HepG2 (cell line): ENCODE measurements at regions not wholly inside any gene's neighbourhood (a gene's known extent, or its start where the extent isn't known, plus 50 kb on each side); places are given as distances from the start of the nearest gene placed in this dataset.

Experiments used
- ATAC-seq: fragments of 200-7000 bp; cut with Tn5 transposase; 3 replicates; pipeline ENCODE4 v1.9.1; 2020; ENCODE audit warnings: mild to moderate bottlenecking, moderate library complexity
- BruUV-seq: library from RNA; stranded (reverse); fragments of 400-500 nt; replicated peaks from 2 replicates; lab custom pipeline; 2021; lab: Mats Ljungman, UMichigan
- CTCF ChIA-PET: fragments of 300-600 bp; formaldehyde crosslinking; extraction: SDS; loops from one replicate; lab custom pipeline; 2021; ENCODE audit warnings: low total read pairs, inconsistent platforms, low intra/inter-chr PET ratio; lab: Yijun Ruan, JAX
- POLR2A ChIA-PET: fragments of 350-600 bp; sonication (Branson Sonifier 250); formaldehyde crosslinking; loops from one replicate; lab custom pipeline; 2020; ENCODE audit warnings: antibody characterized with exemption, inconsistent platforms; lab: Yijun Ruan, JAX
- DNase-seq: peaks from one replicate; pipeline ENCODE4 v3.0.0-alpha.2; 2015; ENCODE audit warnings: low spot score
- FAIRE-seq: peaks from 3 replicates; lab custom pipeline; 2011; peaks lifted over from hg19 to GRCh38; lab: Jason Lieb, UNC
- H2AFZ ChIP-seq: one replicate; pipeline ENCODE4 v1.6.1; 2011; ENCODE audit warnings: low read length, inconsistent platforms
- H3K27ac ChIP-seq: fragments of 300-600 bp; 3 replicates; pipeline ENCODE4 v1.8.0; 2011; ENCODE audit warnings: mixed run types, mild to moderate bottlenecking, mixed read lengths, low read length, inconsistent platforms; ENCODE audit not compliant: insufficient read depth; ENCODE audit errors: extremely low read length
- H3K27me3 ChIP-seq, 2 experiments: fragments of 200-600 bp in 1 of 2; 2 replicates in 1 of 2; 3 replicates in 1 of 2; pipeline versions ENCODE4 v1.6.0 to v1.8.0; 2011; ENCODE audit warnings: low read length in 2 of 2, mild to moderate bottlenecking in 2 of 2, moderate library complexity in 2 of 2, inconsistent platforms in 1 of 2; ENCODE audit not compliant: insufficient read depth in 2 of 2, control insufficient read depth in 1 of 2
- H3K36me3 ChIP-seq, 2 experiments: fragments of 200-600 bp in 1 of 2; replicated peaks in 1 of 2; 2 replicates in 1 of 2; 3 replicates in 1 of 2; pipeline versions ENCODE4 v1.5.1 to v1.8.0; 2011; ENCODE audit warnings: low read length in 2 of 2, inconsistent platforms in 1 of 2; ENCODE audit not compliant: insufficient read depth in 2 of 2, control insufficient read depth in 1 of 2
- H3K4me1 ChIP-seq: 2 replicates; pipeline ENCODE4 v1.5.1; 2012; ENCODE audit warnings: low read length, inconsistent platforms; ENCODE audit not compliant: insufficient read depth
- H3K4me2 ChIP-seq: 2 replicates; pipeline ENCODE4 v1.6.0; 2011; ENCODE audit warnings: low read depth, low read length, inconsistent platforms
- H3K4me3 ChIP-seq, 3 experiments: fragments of 200-600 bp in 1 of 3; sonication (generic), shearing (Covaris generic) in 1 of 3; replicated peaks in 1 of 3; 2 replicates each; pipeline ENCODE4 v1.5.1; 2011 to 2016; ENCODE audit warnings: low read length in 3 of 3, inconsistent platforms in 2 of 3, low read depth in 2 of 3, mild to moderate bottlenecking in 2 of 3, control low read depth in 1 of 3, mixed read lengths in 1 of 3; ENCODE audit not compliant: insufficient read depth in 1 of 3
- H3K79me2 ChIP-seq: one replicate; pipeline ENCODE4 v1.6.1; 2011; ENCODE audit warnings: low read length, inconsistent platforms; ENCODE audit not compliant: insufficient read depth
- H3K9ac ChIP-seq: 2 replicates; pipeline ENCODE4 v1.6.0; 2011; ENCODE audit warnings: mild to moderate bottlenecking, low read depth, low read length, inconsistent platforms; ENCODE audit not compliant: insufficient read depth
- H3K9me3 ChIP-seq: 2 replicates; pipeline ENCODE4 v1.5.1; 2012; ENCODE audit warnings: mild to moderate bottlenecking, low read length
- H4K20me1 ChIP-seq: 2 replicates; pipeline ENCODE4 v1.6.0; 2011; ENCODE audit warnings: inconsistent platforms, mild to moderate bottlenecking, low read length, moderate library complexity; ENCODE audit not compliant: insufficient read depth
- E2F1 ChIP-seq: sonication (generic); formaldehyde crosslinking; IDR thresholded peaks from 2 replicates; pipeline ENCODE4 v1.5.0; 2020; ENCODE audit warnings: missing genetic modification reagents
- HDAC6 ChIP-seq: fragments of 200-600 bp; sonication (generic); IDR thresholded peaks from 2 replicates; pipeline ENCODE4 v1.7.0; 2017; ENCODE audit warnings: mild to moderate bottlenecking, antibody characterized with exemption, low read length, low read depth
- HNRNPH1 ChIP-seq: fragments of 200-400 bp; formaldehyde crosslinking; optimal IDR thresholded peaks from 2 replicates; pipeline ENCODE3; 2017; ENCODE audit warnings: mild to moderate bottlenecking, low read depth, low read length
- MIER2 ChIP-seq: IDR thresholded peaks from 2 replicates; pipeline ENCODE4 v1.6.1; 2016; ENCODE audit warnings: missing biosample characterization, missing genetic modification reagents
- NR2F1 ChIP-seq, 2 experiments: fragments of 450-650 bp in 1 of 2; formaldehyde crosslinking in 1 of 2; IDR thresholded peaks; 2 replicates each; pipeline versions ENCODE4 v1.5.0 to v1.6.1; 2016 to 2020; ENCODE audit warnings: mild to moderate bottlenecking in 1 of 2, missing compliant biosample characterization in 1 of 2, missing genetic modification reagents in 1 of 2, moderate library complexity in 1 of 2
- RELA ChIP-seq: sonication (generic); formaldehyde crosslinking; IDR thresholded peaks from 2 replicates; pipeline ENCODE4 v1.4.0; 2020; ENCODE audit warnings: missing genetic modification reagents
- ZBTB1 ChIP-seq: sonication (generic); formaldehyde crosslinking; IDR thresholded peaks from 2 replicates; pipeline ENCODE4 v1.4.0; 2020; ENCODE audit warnings: missing genetic modification reagents, borderline replicate concordance
- ZBTB7B ChIP-seq: sonication (generic); formaldehyde crosslinking; IDR thresholded peaks from 2 replicates; pipeline ENCODE4 v1.4.0; 2020; ENCODE audit warnings: missing genetic modification reagents
- ZFP82 ChIP-seq: sonication (generic); formaldehyde crosslinking; IDR thresholded peaks from 2 replicates; pipeline ENCODE4 v1.5.1; 2020; ENCODE audit warnings: mild to moderate bottlenecking, missing genetic modification reagents, borderline replicate concordance
- ZNF670 ChIP-seq: sonication (generic); formaldehyde crosslinking; IDR thresholded peaks from 2 replicates; pipeline ENCODE4 v1.8.0; 2022; ENCODE audit warnings: mild to moderate bottlenecking, missing genetic modification reagents, borderline replicate concordance
- ZNF709 ChIP-seq: sonication (generic); formaldehyde crosslinking; IDR thresholded peaks from 2 replicates; pipeline ENCODE4 v1.5.0; 2020; ENCODE audit warnings: mild to moderate bottlenecking, missing genetic modification reagents
- ZNF749 ChIP-seq: sonication (generic); formaldehyde crosslinking; IDR thresholded peaks from 2 replicates; pipeline ENCODE4 v1.8.0; 2022; ENCODE audit warnings: mild to moderate bottlenecking, missing genetic modification reagents, moderate library complexity, borderline replicate concordance
- ZNF761 ChIP-seq: sonication (generic); formaldehyde crosslinking; conservative IDR thresholded peaks from 2 replicates; pipeline ENCODE4 v1.4.0; 2020; ENCODE audit warnings: mild to moderate bottlenecking, missing genetic modification reagents
- ZNF790 ChIP-seq: sonication (generic); formaldehyde crosslinking; IDR thresholded peaks from 2 replicates; pipeline ENCODE4 v1.8.0; 2022; ENCODE audit warnings: missing genetic modification reagents, mild to moderate bottlenecking, borderline replicate concordance
- WGBS: methylation state at CpG from one replicate; pipeline ENCODE4 v1.1.6; 2017; ENCODE audit warnings: low lambda C conversion rate; 5-methylcytosine and 5-hydroxymethylcytosine counted together
- in situ Hi-C: cut with HindIII; loops from 2 replicates; pipeline ENCODE4 v1.10.0; 2017; ENCODE audit warnings: low pct_unique_long_range_greater_than_20kb; ENCODE audit not compliant: extremely low pct_ligation_motif_present
- intact Hi-C: fragments of 100-400 bp; cut with micrococcal nuclease; formaldehyde crosslinking; loops from one replicate; pipeline ENCODE4 v1.10.0; 2022; ENCODE audit not compliant: unreplicated experiment

- ChIA-PET CTCF (no interaction called here), POLR2A (no interaction called here)
- 0% methylated on average over 1 of the region's 1 CpG for WGBS
- intact Hi-C loops = no loop called here
- Histone ChIP-seq H3K4me2 (no peak overlapping the region), H3K9me3 (no peaks in the 10 kb centered on the region), H3K36me3 (no peaks in the 10 kb centered on the region), H3K4me3 (no peak overlapping the region), H3K27me3 (no peaks in the 10 kb centered on the region), H3K27ac (no peak overlapping the region), H4K20me1 (no peaks in the 10 kb centered on the region), H3K9ac (no peak overlapping the region), H3K4me1 (no peaks in the 10 kb centered on the region), H2AFZ (no peak overlapping the region), H3K79me2 (no peaks in the 10 kb centered on the region)
- TF ChIP-seq RELA (CRISPR knock-in tag) (no peak), ZNF709 (no peak), ZBTB7B (CRISPR knock-in tag) (no peak), ZNF670 (CRISPR knock-in tag) (no peak), NR2F1 (CRISPR knock-in tag; IDR thresholded peaks at IDR 0.05) (no peak), ZNF790 (CRISPR knock-in tag) (no peak), ZBTB1 (CRISPR knock-in tag) (no peak), ZNF749 (CRISPR knock-in tag) (no peak)
- no TSS peak for BruUV-seq
- no peak for ATAC-seq
- in situ Hi-C loops = no loop called here
- no peak for DNase-seq
- no peak for FAIRE-seq
These were observed 229.9 kb upstream of the LRTM1 start for GRCh38 chr3:55157731-55158130.

DNA sequence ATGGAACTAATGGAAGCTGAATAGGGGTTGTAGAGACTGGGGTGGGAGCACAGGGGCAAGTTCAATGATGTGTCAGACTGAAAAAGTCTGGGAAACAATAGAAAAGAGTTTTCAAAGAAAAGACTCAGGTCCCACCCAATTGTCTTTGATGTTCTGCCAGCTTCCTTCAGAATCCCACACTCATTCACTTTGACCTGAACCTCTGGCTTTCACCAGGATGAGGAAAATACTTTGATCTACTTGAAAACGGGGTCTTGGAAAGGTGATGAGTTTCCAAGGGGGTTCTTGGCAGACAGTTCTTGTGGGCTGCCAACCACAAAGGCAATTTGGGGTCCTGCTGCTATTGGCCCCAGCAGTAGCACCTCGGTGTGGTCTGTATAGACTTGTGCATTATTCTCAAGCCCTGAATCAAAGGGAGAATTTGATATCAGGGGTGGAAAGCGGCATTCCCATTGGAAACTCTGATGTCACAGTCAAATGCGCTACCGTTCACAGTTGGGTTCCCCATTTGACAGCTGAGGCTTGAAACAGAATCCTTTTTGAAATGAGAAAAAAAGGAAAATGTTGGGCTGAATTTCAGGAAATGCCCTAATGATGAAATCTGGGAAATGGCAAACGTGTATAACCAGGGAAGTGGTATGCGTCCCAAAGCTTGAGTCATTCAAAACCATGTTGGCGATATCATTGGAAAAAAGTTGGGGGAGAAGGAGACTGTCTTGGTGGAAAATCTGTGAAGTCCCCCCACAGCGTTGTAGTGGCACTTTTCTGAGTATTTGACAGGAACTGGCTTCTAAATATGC lies 229.2 kb upstream of the LRTM1 start:
- DNase-seq (no peak), ATAC-seq (no peak), FAIRE-seq (no peak)
- ChIA-PET CTCF (no interaction called here), POLR2A (no interaction called here)
- Histone ChIP-seq H3K4me2 (no peak overlapping the region), H4K20me1 (no peaks in the 10 kb centered on the region), H3K9me3 (no peaks in the 10 kb centered on the region), H3K4me1 (no peaks in the 10 kb centered on the region), H3K27ac (no peak overlapping the region), H2AFZ (no peak overlapping the region), H3K9ac (no peak overlapping the region), H3K27me3 (no peaks in the 10 kb centered on the region), H3K36me3 (no peaks in the 10 kb centered on the region), H3K79me2 (no peaks in the 10 kb centered on the region), H3K4me3 (no peak overlapping the region)
- WGBS = 19% methylated on average over 9 of the region's 9 CpGs
- no TSS peak for BruUV-seq
- TF ChIP-seq HDAC6 (no peak), ZNF761 (no peak), MIER2 (no peak), ZFP82 (no peak), E2F1 (CRISPR knock-in tag) (no peak), HNRNPH1 (no peak)
- in situ Hi-C loops = no loop called here
- intact Hi-C loops = no loop called here
